NCI-H226 (cell line): ENCODE measurements at regions not wholly inside any gene's neighbourhood (a gene's known extent, or its start where the extent isn't known, plus 50 kb on each side); places are given as distances from the start of the nearest gene placed in this dataset.
"Not testable (repeated sequence)": the region's sequence is repeated elsewhere in the genome, so short reads cannot be mapped to it uniquely, and the experiment has no call there.

Experiments
- DNase-seq: peaks from one replicate; pipeline ENCODE4 v3.0.0-alpha.2; 2015

GRCh38 chr11:92168936-92169335 lies 55.7 kb upstream of the FAT3 start:
- DNase-seq, result peak; percentile 30

- DNase-seq, result no peak
Observed at GRCh38 chr11:92167571-92167970, 57.0 kb upstream of the FAT3 start.

GRCh38 chr11:92166335-92166734 lies 58.3 kb upstream of the FAT3 start:
- DNase-seq, result no peak

GRCh38 chr11:92163879-92164278 lies 60.7 kb upstream of the FAT3 start:
- no peak for DNase-seq

GRCh38 chr11:92162776-92163175 lies 61.8 kb upstream of the FAT3 start:
- DNase-seq, result no peak

GRCh38 chr11:92159931-92160330 lies 64.7 kb upstream of the FAT3 start:
- DNase-seq, result no peak

GRCh38 chr11:92157390-92157789 lies 67.2 kb upstream of the FAT3 start:
- DNase-seq, result not testable (repeated sequence)

GRCh38 chr11:92154611-92155010 lies 70.0 kb upstream of the FAT3 start:
- no peak for DNase-seq

GRCh38 chr11:92154110-92154509 lies 70.5 kb upstream of the FAT3 start:
- DNase-seq, result no peak

- no peak for DNase-seq
Observed at GRCh38 chr11:92153542-92153941, 71.1 kb upstream of the FAT3 start.

- no peak for DNase-seq
Observed at GRCh38 chr11:92152245-92152644, 72.4 kb upstream of the FAT3 start.

- DNase-seq, result no peak
Observed at GRCh38 chr11:92149996-92150395, 74.6 kb upstream of the FAT3 start.

GRCh38 chr11:92141725-92142124 lies 82.9 kb upstream of the FAT3 start:
- DNase-seq, result no peak

- no peak for DNase-seq
Observed at GRCh38 chr11:92141159-92141558, 83.5 kb upstream of the FAT3 start.

GRCh38 chr11:92140021-92140420 lies 84.6 kb upstream of the FAT3 start:
- no peak for DNase-seq

GRCh38 chr11:92138296-92138695 lies 86.3 kb upstream of the FAT3 start:
- no peak for DNase-seq

GRCh38 chr11:92137747-92138146 lies 86.9 kb upstream of the FAT3 start:
- DNase-seq, result no peak

GRCh38 chr11:92136797-92137196 lies 87.8 kb upstream of the FAT3 start:
- DNase-seq, result no peak

- peak; percentile 70 for DNase-seq
Observed at GRCh38 chr11:92131289-92131865, 93.2 kb upstream of the FAT3 start.

GRCh38 chr11:92130421-92130831 lies 94.2 kb upstream of the FAT3 start:
- peak; percentile 83 for DNase-seq

GRCh38 chr11:92129811-92130210 lies 94.8 kb upstream of the FAT3 start:
- DNase-seq, result peak; percentile 18

GRCh38 chr11:92128026-92128425 lies 96.6 kb upstream of the FAT3 start:
- no peak for DNase-seq

GRCh38 chr11:92125321-92125720 lies 99.3 kb upstream of the FAT3 start:
- no peak for DNase-seq

- peak; percentile 91 for DNase-seq
Observed at GRCh38 chr11:92123540-92123939, 101.1 kb upstream of the FAT3 start.

- DNase-seq, result no peak
Observed at GRCh38 chr11:92122561-92122960, 102.1 kb upstream of the FAT3 start.

GRCh38 chr11:92111287-92111686 lies 113.3 kb upstream of the FAT3 start:
- peak; percentile 47 for DNase-seq
